ENCODE measurements at regions not wholly inside any gene's neighbourhood (a gene's known extent, or its start where the extent isn't known, plus 50 kb on each side); places are given as distances from the start of the nearest gene placed in this dataset.

DNA sequence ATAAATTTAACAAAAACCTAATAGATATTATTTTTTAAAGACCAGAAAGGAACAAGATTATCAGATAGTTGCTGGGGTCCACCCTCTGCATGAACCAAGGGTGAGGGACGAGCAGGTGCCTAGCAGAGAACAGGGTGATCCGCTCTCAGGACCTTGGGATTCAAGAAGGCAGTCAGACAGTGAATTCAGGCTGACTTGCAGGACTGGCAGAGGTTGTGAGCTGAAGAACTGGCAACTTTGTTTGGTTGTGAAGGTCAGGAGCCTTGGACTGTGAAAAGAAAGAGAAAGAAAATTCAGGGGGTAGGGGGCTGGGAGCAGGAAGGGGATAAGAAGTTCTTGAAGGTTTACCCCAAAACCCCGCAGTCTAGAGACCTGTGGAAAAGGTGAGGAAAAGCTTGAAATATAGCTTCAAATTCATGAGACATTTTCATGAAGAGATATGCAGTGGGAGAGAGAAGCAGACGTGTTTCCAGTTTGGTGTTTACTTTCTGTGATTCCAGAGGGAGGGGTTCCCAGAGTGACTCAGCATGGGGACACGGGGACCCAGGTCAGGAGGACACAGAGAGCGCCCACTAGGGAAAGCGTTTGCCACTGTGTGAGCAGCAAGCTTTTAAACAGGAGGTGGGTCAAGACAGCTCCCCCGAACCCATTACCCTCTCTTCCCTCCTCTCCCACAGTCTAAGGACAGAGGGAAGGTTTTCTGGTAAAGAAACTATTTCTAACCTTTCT is 217.2 kb upstream of the UMPS start:
- no peak for TF ChIP-seq ZNF274 (IDR thresholded peaks at IDR 0.05; ENCODE audit: low read depth, low read length)
- no peak for TF ChIP-seq YY1 (IDR thresholded peaks at IDR 0.05; ENCODE audit: insufficient read depth, insufficient read length)
